H1 (cell line): ENCODE measurements at regions not wholly inside any gene's neighbourhood (a gene's known extent, or its start where the extent isn't known, plus 50 kb on each side); places are given as distances from the start of the nearest gene placed in this dataset.

Experiments used
- CTCF ChIA-PET: fragments of 300-600 bp; sonication (Branson Sonifier 250); formaldehyde crosslinking; loops from one replicate; lab custom pipeline; 2021; ENCODE audit not compliant: partially characterized antibody; lab: Charles Lee
- POLR2A ChIA-PET: fragments of 300-600 bp; sonication (Branson Sonifier 250); formaldehyde crosslinking; loops from one replicate; lab custom pipeline; 2021; ENCODE audit warnings: inconsistent platforms; ENCODE audit not compliant: partially characterized antibody; lab: Charles Lee
- DNase-seq, 2 experiments: peaks; one replicate each; pipeline versions ENCODE4 v3.0.0 to v3.0.0-alpha.2; 2010 to 2022; ENCODE audit warnings: low spot score in 2 of 2, low read depth in 1 of 2, mixed read lengths in 1 of 2
- FAIRE-seq: peaks from 2 replicates; lab custom pipeline; 2011; peaks lifted over from hg19 to GRCh38; lab: Jason Lieb, UNC
- H2AFZ ChIP-seq: 2 replicates; pipeline ENCODE4 v1.8.1; 2012; ENCODE audit warnings: low read length, inconsistent platforms
- H2AK5ac ChIP-seq: 2 replicates; pipeline ENCODE4 v1.6.1; 2013; ENCODE audit warnings: low read depth, low read length
- H2BK120ac ChIP-seq: replicated peaks from 2 replicates; pipeline ENCODE3; 2013; ENCODE audit warnings: low read depth, low read length, inconsistent platforms
- H2BK12ac ChIP-seq: 2 replicates; pipeline ENCODE4 v1.6.1; 2013; ENCODE audit warnings: low read depth, low read length
- H2BK15ac ChIP-seq: 2 replicates; pipeline ENCODE4 v1.6.1; 2013; ENCODE audit warnings: low read length
- H2BK20ac ChIP-seq: 2 replicates; pipeline ENCODE4 v1.6.1; 2013; ENCODE audit warnings: low read length
- H2BK5ac ChIP-seq: 2 replicates; pipeline ENCODE4 v1.6.1; 2013; ENCODE audit warnings: low read depth, low read length
- H3K14ac ChIP-seq: 2 replicates; pipeline ENCODE4 v1.6.1; 2013; ENCODE audit warnings: inconsistent platforms; ENCODE audit not compliant: insufficient read length
- H3K18ac ChIP-seq: 2 replicates; pipeline ENCODE4 v1.6.1; 2013; ENCODE audit warnings: low read length; ENCODE audit errors: extremely low read depth
- H3K23ac ChIP-seq: 2 replicates; pipeline ENCODE4 v1.6.1; 2013; ENCODE audit warnings: inconsistent platforms; ENCODE audit not compliant: insufficient read length
- H3K23me2 ChIP-seq: 2 replicates; pipeline ENCODE4 v1.6.1; 2013; ENCODE audit warnings: low read depth, low read length
- H3K27ac ChIP-seq: 2 replicates; pipeline ENCODE4 v1.6.1; 2011; ENCODE audit warnings: low read depth, low read length, inconsistent platforms
- H3K27me3 ChIP-seq, 4 experiments: replicated peaks in 1 of 4; 1 replicate in 1 of 4; 2 replicates in 3 of 4; pipeline versions ENCODE4 v1.6.1 to v1.8.1; 2011 to 2013; ENCODE audit warnings: low read length in 3 of 4, mild to moderate bottlenecking in 3 of 4, inconsistent platforms in 2 of 4, mixed read lengths in 2 of 4, moderate library complexity in 1 of 4; ENCODE audit not compliant: control insufficient read depth in 3 of 4, insufficient read depth in 3 of 4; ENCODE audit errors: extremely low read depth in 1 of 4
- H3K36me3 ChIP-seq, 4 experiments: 2 replicates each; pipeline versions ENCODE4 v1.6.1 to v1.8.1; 2011 to 2013; ENCODE audit warnings: mild to moderate bottlenecking in 4 of 4, low read length in 3 of 4, moderate library complexity in 2 of 4, control low read depth in 1 of 4, inconsistent platforms in 1 of 4; ENCODE audit not compliant: insufficient read depth in 4 of 4, control insufficient read depth in 2 of 4
- H3K4ac ChIP-seq: replicated peaks from 2 replicates; pipeline ENCODE3; 2013; ENCODE audit warnings: low read length, low read depth, mixed read lengths, inconsistent platforms; ENCODE audit not compliant: insufficient read length
- H3K4me1 ChIP-seq, 4 experiments: replicated peaks in 1 of 4; 1 replicate in 1 of 4; 2 replicates in 3 of 4; pipeline versions ENCODE4 v1.6.1 to v1.8.1; 2011 to 2013; ENCODE audit warnings: low read length in 3 of 4, inconsistent platforms in 2 of 4, mixed read lengths in 1 of 4; ENCODE audit not compliant: insufficient read depth in 4 of 4, control insufficient read depth in 3 of 4
- H3K4me2 ChIP-seq, 2 experiments: 2 replicates each; pipeline versions ENCODE4 v1.6.1 to v1.8.1; 2011 to 2013; ENCODE audit warnings: low read depth in 2 of 2, low read length in 2 of 2, control low read depth in 1 of 2, inconsistent platforms in 1 of 2, mild to moderate bottlenecking in 1 of 2; ENCODE audit not compliant: insufficient read depth in 1 of 2
- H3K4me3 ChIP-seq, 4 experiments: fragments of 200-600, 300-600 bp in 1 of 4; sonication (generic), shearing (Covaris generic), sonication (Bioruptor Twin) in 1 of 4; 2 replicates each; pipeline versions ENCODE4 v1.5.1 to v1.8.1; 2011 to 2016; ENCODE audit warnings: low read length in 4 of 4, low read depth in 3 of 4, control low read depth in 2 of 4, inconsistent platforms in 2 of 4, mild to moderate bottlenecking in 2 of 4, mixed read lengths in 1 of 4, moderate library complexity in 1 of 4; ENCODE audit not compliant: insufficient read depth in 2 of 4; ENCODE audit errors: extremely low read depth in 1 of 4
- H3K56ac ChIP-seq: replicated peaks from 2 replicates; pipeline ENCODE3; 2013; ENCODE audit warnings: low read depth, mild to moderate bottlenecking, mixed read lengths, low read length, inconsistent platforms; ENCODE audit not compliant: insufficient read length
- H3K79me1 ChIP-seq: 2 replicates; pipeline ENCODE4 v1.6.1; 2013; ENCODE audit warnings: low read depth, low read length, control low read depth
- H3K79me2 ChIP-seq, 2 experiments: 2 replicates each; pipeline versions ENCODE4 v1.6.1 to v1.8.1; 2012 to 2013; ENCODE audit warnings: low read length in 2 of 2, mild to moderate bottlenecking in 2 of 2, inconsistent platforms in 1 of 2; ENCODE audit not compliant: insufficient read depth in 2 of 2, control insufficient read depth in 1 of 2
- H3K9ac ChIP-seq, 4 experiments: replicated peaks in 1 of 4; 1 replicate in 1 of 4; 2 replicates in 3 of 4; pipeline versions ENCODE4 v1.6.1 to v1.8.1; 2011 to 2013; ENCODE audit warnings: low read depth in 3 of 4, low read length in 3 of 4, control low read depth in 2 of 4, mild to moderate bottlenecking in 2 of 4, moderate library complexity in 2 of 4, inconsistent platforms in 1 of 4; ENCODE audit errors: extremely low read depth in 1 of 4
- H3K9me3 ChIP-seq, 2 experiments: 2 replicates each; pipeline versions ENCODE4 v1.6.1 to v1.8.1; 2012 to 2013; ENCODE audit warnings: mild to moderate bottlenecking in 2 of 2, moderate library complexity in 2 of 2, control low read depth in 1 of 2, inconsistent platforms in 1 of 2, low read depth in 1 of 2, low read length in 1 of 2, mixed read lengths in 1 of 2; ENCODE audit not compliant: insufficient read depth in 2 of 2
- H4K20me1 ChIP-seq, 2 experiments: replicated peaks in 1 of 2; 2 replicates each; pipeline versions ENCODE3 to v1.8.1; 2011 to 2013; ENCODE audit warnings: inconsistent platforms in 2 of 2, low read length in 2 of 2, mild to moderate bottlenecking in 1 of 2; ENCODE audit not compliant: insufficient read depth in 2 of 2, control insufficient read depth in 1 of 2
- H4K5ac ChIP-seq: 2 replicates; pipeline ENCODE4 v1.6.1; 2013; ENCODE audit warnings: low read length, low read depth, mixed read lengths, inconsistent platforms; ENCODE audit not compliant: insufficient read length
- H4K8ac ChIP-seq: 2 replicates; pipeline ENCODE4 v1.8.0; 2013; ENCODE audit warnings: mild to moderate bottlenecking, moderate library complexity, low read length, inconsistent platforms; ENCODE audit not compliant: insufficient read depth; ENCODE audit errors: extremely low read depth
- H4K91ac ChIP-seq: replicated peaks from 2 replicates; pipeline ENCODE3; 2013; ENCODE audit warnings: low read length, mixed read lengths, inconsistent platforms; ENCODE audit not compliant: insufficient read length
- ATF3 ChIP-seq: IDR thresholded peaks from 2 replicates; pipeline ENCODE4 v1.6.1; 2011; ENCODE audit warnings: low read depth, mild to moderate bottlenecking, low read length; ENCODE audit not compliant: insufficient read depth
- POLR2A ChIP-seq, 2 experiments: IDR thresholded peaks; 1 replicate in 1 of 2; 2 replicates in 1 of 2; pipeline ENCODE4 v1.6.1; 2011; ENCODE audit warnings: low read depth in 2 of 2, low read length in 2 of 2, mild to moderate bottlenecking in 2 of 2; ENCODE audit errors: control extremely low read depth in 1 of 2
- TCF12 ChIP-seq: IDR thresholded peaks from 2 replicates; pipeline ENCODE4 v1.6.1; 2011; ENCODE audit warnings: low read depth, mild to moderate bottlenecking, low read length
- ZNF274 ChIP-seq: IDR thresholded peaks from 2 replicates; pipeline ENCODE4 v1.7.0; 2012; ENCODE audit warnings: low read length, borderline replicate concordance; ENCODE audit errors: extremely low read depth
- WGBS, 2 experiments: shearing (Covaris generic) in 1 of 2; methylation state at CpG; one replicate each; pipeline versions ENCODE4 v1.1.6 to v1.1.7; 2013 to 2015; ENCODE audit warnings: low lambda C conversion rate in 2 of 2, mixed read lengths in 2 of 2, inconsistent platforms in 1 of 2, low coverage in 1 of 2, missing lambda C conversion rate in 1 of 2; ENCODE audit not compliant: insufficient replicate concordance in 2 of 2, insufficient coverage in 1 of 2, insufficient read length in 1 of 2; ENCODE audit errors: extremely low coverage in 1 of 2, missing lambda C conversion rate in 1 of 2; 5-methylcytosine and 5-hydroxymethylcytosine counted together
- TF ChIP-seq, protein P1 (sequence below): IDR thresholded peaks from 2 replicates; pipeline ENCODE4 v1.6.1; 2012; ENCODE audit warnings: inconsistent platforms

DNA sequence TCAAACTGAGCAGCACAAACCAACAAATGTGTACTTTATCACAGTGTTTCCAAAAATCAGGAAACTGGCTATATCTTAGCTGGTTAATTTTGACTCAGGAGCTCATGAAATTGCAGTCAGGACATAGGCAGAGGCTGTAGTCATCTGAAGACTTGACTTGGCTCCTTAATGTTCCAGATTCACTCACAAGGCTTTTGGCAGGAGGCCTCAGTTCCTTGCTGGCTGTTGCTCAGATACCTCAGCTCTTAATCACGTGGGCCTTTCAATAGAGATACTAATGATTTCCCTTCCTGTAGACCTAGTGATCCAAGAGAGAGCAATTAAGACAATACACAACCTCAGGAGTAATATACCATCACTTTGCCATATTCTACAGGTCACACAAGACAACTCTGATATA is 537.7 kb downstream of the BRINP3 start:
- WGBS, 2 experiments: 91% methylated on average over 1 of the region's 1 CpG; no CpG with 5 or more reads in 1 of the 2 experiments
- no peak overlapping the region for H3K4ac ChIP-seq
- no peak overlapping the region for H2BK20ac ChIP-seq
- H3K18ac ChIP-seq: no peak overlapping the region
- no peak overlapping the region for H3K9ac ChIP-seq
- no peak for FAIRE-seq
- H3K23ac ChIP-seq: no peak overlapping the region
- H3K27ac ChIP-seq: no peak overlapping the region
- H2BK5ac ChIP-seq: no peak overlapping the region
- no peak overlapping the region for H3K56ac ChIP-seq
- peak overlapping the region; percentile 40; the same call in 1 of the 2 replicates for H2AFZ ChIP-seq
- CTCF ChIA-PET: no interaction called here
- no peaks in the 10 kb centered on the region for H3K79me2 ChIP-seq
- H3K4me1 ChIP-seq: no peaks in the 10 kb centered on the region
- POLR2A ChIA-PET: no interaction called here
- no peak overlapping the region for H2BK15ac ChIP-seq
- H3K23me2 ChIP-seq: no peaks in the 10 kb centered on the region
- H3K27me3 ChIP-seq: no peaks in the 10 kb centered on the region
- H3K14ac ChIP-seq: no peak overlapping the region
- H3K79me1 ChIP-seq: no peaks in the 10 kb centered on the region
- no peak overlapping the region for H4K5ac ChIP-seq
- H4K91ac ChIP-seq: no peak overlapping the region
- 0 out of 4 replicates have a peak, but pooled peaks cover 0 to 2% of the 10 kb centered on the region in 2 experiments for H3K9me3 ChIP-seq
- H3K4me2 ChIP-seq: no peak overlapping the region
- no peak overlapping the region for H2BK120ac ChIP-seq
- H3K4me3 ChIP-seq: no peak overlapping the region
- H3K36me3 ChIP-seq: no peaks in the 10 kb centered on the region
- no peak overlapping the region for H2AK5ac ChIP-seq
- no peak for DNase-seq
- H2BK12ac ChIP-seq: no peak overlapping the region
- H4K8ac ChIP-seq: no peak overlapping the region
- no peaks in the 10 kb centered on the region for H4K20me1 ChIP-seq
- TF ChIP-seq POLR2A (IDR thresholded peaks at IDR 0.05; ENCODE audit: control extremely low read depth in 1 of 2, low read depth in 2 of 2, low read length in 2 of 2): no peak
- TF ChIP-seq ZNF274: no peak
- no peak for TF ChIP-seq TCF12
- TF ChIP-seq ATF3: no peak
- TF ChIP-seq, protein P1, sequence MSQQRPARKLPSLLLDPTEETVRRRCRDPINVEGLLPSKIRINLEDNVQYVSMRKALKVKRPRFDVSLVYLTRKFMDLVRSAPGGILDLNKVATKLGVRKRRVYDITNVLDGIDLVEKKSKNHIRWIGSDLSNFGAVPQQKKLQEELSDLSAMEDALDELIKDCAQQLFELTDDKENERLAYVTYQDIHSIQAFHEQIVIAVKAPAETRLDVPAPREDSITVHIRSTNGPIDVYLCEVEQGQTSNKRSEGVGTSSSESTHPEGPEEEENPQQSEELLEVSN: no peak
